ENCODE measurements at regions not wholly inside any gene's neighbourhood (a gene's known extent, or its start where the extent isn't known, plus 50 kb on each side); places are given as distances from the start of the nearest gene placed in this dataset.

- TF ChIP-seq CTCF (IDR thresholded peaks at IDR 0.05; ENCODE audit: insufficient read depth, low read depth, low read length) (no peak), EZH2 (IDR thresholded peaks at IDR 0.05; ENCODE audit: insufficient read depth, low read length) (no peak)
Observed at GRCh38 chr21:19236209-19236608, 832.6 kb upstream of the TMPRSS15 start.

Measured in astrocyte (in vitro differentiated cells and primary cell).